GM19468 (cell line): ENCODE measurements at regions not wholly inside any gene's neighbourhood (a gene's known extent, or its start where the extent isn't known, plus 50 kb on each side); places are given as distances from the start of the nearest gene placed in this dataset.

Experiments
- ATAC-seq: cut with Tn5 transposase; IDR thresholded peaks from one replicate; pipeline ENCODE4 v1.9.1; 2021; ENCODE audit warnings: mild to moderate bottlenecking, moderate library complexity, moderate number of reproducible peaks; ENCODE audit not compliant: unreplicated experiment; ENCODE audit errors: extremely low read depth

- ATAC-seq = no peak
Measured at GRCh38 chr10:130862626-130863025, 448.9 kb downstream of the TCERG1L start.

GRCh38 chr10:130863044-130863443 is 448.5 kb downstream of the TCERG1L start:
- no peak for ATAC-seq

DNA sequence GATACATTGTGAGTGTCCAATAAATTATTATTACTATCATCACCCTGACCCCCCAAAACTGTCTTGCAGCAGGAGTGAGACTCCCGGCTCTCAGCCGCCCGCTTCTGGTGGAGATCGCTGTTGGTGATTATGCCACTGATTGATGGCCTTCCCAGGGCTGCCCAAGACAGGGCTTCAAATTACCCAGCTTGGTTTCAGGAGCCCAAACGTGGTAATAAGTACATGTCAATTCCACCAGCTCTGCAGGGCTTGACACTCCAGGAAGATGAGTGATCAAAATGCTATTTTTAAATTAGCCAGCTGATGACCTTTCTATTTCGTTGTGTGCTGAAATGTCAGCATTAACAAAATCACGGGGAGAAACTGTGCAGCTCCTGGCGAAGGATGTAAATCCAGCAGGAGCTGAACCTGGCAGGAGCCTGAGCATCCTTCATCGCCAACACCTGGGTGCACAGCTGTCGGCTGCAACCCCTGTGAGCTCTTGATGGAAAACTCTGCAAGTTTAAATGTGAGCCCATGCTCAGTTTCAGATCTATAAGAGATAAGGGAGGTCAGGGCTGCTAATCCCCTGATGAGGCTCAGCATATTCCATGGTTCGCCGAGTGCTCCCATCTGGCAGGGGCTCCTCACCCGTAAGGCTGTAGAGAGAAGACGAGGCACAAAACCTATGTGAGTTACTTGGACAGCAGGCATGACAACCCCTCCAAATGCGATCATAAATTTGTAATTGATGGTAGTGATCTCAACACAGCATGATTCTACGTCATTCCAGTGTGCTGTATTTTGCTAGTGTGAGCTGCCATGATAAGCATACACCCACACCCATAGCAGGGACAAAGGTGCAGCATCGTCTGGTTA is 446.3 kb downstream of the TCERG1L start:
- no peak for ATAC-seq

- ATAC-seq = no peak
Measured at GRCh38 chr10:130866857-130867256, 444.7 kb downstream of the TCERG1L start.

DNA sequence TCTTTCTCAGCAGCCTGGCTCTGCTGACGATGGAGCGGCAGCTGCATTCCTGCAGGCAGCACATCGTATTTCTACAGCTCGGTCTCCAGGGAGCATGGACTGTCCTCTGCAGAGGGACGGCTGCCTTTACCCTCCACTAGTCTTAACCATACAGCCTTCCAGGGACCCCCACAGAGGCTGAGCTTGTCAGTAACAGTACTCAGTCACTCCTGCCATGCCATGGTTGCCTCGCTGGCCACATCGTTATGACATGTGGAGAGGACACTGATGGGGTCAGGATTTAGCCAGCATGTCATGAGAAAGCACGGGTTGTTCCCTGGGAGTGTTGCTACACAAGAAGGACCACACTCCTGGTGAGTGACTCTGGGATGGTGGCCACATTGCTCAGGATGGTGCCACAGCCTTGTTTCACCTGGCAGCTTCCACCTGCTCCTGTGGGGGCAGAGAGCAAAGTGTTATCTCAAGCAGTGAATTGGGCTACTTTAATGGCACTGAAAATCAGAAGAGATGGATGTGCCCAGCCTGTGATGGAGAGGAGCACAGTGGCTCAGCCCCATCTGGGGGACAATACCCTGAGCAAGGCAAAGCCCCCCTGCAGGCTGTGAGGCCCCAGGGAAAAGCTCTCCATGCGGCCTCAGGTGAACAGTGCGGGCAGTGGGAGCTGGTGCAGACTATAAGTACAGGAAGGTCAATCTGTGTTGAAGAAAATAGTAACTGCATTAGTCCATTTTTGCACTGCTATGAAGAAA is 443.9 kb downstream of the TCERG1L start:
- ATAC-seq = no peak

- no peak for ATAC-seq
Measured at GRCh38 chr10:130869179-130869841, 442.2 kb downstream of the TCERG1L start.

- no peak for ATAC-seq
Measured at GRCh38 chr10:130871406-130871805, 440.1 kb downstream of the TCERG1L start.

DNA sequence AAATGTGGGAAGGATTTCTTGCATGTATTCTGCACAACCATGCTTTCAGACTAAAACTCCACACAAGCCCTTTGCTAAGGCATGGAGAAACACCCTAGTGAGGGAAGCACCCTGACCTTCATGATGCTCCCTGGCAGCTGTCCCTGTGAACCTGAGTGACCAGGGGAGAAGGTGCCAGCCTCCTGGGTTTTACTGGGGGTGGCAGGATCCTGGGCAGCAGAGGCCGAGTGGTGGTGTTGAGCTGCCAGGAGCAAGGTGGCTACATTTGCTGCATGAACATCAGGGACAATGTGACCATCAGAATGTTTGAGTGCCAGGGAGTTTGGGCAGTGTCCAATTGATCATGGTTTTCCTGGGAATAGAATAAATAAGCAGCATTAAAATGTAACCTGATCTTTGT is 437.9 kb downstream of the TCERG1L start:
- no peak for ATAC-seq

DNA sequence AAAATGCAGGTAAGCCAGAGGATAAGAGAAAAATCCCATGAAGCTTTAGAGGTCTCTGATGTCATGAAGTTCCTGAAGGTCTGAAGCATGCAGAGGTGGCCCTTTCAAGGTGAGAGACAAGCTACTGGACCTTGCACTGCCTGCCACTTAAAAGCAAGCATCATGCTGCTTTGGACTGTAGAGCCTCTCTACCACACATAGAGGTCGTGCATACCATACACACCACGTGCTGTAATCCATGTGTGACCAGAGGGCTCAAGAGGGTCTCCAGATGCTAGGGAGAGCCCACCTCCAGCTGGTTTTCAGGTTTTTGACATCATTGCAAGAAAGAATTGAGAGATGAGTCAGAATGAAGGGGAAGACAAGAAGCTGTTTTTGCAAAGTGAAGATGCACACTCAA is 436.4 kb downstream of the TCERG1L start:
- ATAC-seq = no peak

- ATAC-seq = no peak
Measured at GRCh38 chr10:130875897-130876472, 435.5 kb downstream of the TCERG1L start.

GRCh38 chr10:130877126-130877525 is 434.4 kb downstream of the TCERG1L start:
- no peak for ATAC-seq

GRCh38 chr10:130878131-130878530 is 433.4 kb downstream of the TCERG1L start:
- ATAC-seq = no peak

DNA sequence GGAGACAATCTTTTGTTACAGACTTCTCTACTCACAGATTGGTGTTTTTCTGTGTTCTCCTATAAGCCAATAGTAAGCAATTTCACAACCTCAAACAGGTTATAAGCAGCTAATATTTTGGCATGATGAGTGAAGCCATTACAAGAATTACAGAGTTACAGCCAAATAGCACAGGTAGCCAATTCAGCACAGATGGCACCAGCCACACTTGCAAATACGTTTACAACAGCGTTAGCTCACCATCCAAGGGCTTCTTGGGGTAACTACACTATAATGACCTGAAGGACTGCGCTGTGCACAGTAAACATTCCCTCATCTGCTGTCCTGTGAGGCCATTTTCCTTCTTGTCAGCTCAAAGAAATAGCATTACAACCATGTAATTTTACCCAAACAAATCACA is 428.6 kb downstream of the TCERG1L start:
- ATAC-seq = no peak

- no peak for ATAC-seq
Measured at GRCh38 chr10:130884456-130884855, 427.1 kb downstream of the TCERG1L start.

DNA sequence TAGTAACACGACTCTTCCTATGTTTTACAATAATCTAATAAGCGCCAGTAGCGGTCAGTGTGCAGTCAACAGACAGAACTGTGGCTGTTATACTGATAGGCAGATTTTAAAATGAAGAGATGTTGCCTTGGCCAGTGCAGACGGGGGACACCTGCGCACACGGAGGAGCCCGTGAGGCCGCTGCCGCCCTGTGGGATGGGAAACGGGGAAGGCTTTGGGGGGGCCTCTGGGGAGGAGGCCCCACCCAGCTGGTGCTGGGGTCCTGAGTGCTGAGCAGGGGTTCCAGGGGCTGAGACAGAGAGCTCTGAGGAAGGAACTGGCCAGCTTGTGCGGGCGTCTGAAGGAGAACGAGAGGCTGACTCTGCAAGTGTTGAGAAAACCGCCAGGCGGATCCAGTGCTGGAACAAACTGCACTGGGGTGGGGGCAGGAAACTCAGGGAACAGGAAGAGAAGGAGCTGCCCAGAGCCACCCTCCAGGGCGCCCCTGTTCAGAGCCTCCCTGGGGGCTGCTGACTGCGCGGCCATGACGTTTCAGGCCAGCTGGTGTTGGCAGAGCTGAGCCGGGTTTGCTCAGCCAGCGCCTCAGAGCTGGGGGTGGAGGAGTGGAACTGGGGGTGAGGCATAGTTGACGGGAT is 426.4 kb downstream of the TCERG1L start:
- no peak for ATAC-seq

- no peak for ATAC-seq
Measured at GRCh38 chr10:130887170-130887569, 424.4 kb downstream of the TCERG1L start.

DNA sequence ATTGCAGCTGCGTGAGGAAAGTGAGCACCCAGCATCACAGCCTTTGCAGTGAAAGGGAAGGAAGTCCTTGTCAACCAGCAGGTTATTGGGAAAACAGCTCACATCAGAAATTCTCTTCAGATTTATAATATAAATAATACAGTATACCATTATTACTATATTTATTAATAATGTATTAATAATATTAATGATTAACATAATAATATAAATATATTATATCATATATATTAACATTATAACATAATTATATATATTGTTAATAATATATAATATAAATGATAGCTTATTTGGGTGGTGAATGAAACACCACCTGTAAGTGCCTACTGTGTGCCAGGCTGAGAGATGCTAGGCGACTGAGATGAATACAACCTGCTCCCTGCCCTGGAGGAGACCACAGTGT is 423.0 kb downstream of the TCERG1L start:
- ATAC-seq = no peak

DNA sequence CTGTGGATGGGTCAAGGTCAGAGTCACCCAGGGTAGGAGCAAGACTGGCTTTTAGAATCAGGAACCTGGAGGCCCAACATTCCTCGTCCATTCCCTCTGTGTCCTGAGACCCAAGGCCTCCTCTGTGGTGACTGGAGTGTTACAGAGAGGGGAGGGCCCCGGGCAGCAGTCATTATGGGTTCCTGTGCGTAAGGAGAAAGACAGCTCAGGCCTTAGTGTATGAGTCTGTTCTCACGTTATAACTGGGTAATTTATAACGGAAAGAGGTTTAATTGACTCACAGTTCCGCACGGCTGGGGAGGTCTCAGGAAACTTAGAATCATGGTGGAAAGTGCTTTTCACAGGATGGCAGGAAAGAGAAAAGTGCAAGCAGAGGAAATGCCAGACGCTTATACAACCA is 422.3 kb downstream of the TCERG1L start:
- ATAC-seq = no peak

- ATAC-seq = no peak
Measured at GRCh38 chr10:130889780-130890179, 421.7 kb downstream of the TCERG1L start.

DNA sequence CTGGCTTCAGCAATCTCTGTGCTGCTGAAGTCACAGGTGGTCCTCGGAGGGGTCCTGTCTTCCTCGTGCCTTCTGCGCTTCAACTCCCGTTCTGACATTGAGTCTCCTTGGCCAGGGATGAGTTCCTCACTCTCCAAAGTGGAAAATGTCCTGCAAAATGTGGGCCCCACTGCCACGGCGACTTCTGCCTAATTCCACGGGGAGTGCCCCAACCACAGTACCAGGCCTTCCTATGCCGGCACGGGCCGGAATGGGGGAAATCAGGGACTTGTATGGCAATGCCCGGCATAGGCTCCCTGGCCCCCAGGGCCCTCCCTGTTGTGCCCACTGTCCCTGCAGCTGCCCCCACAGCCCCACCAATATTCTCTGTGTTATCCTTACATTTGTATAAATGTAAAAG is 420.5 kb downstream of the TCERG1L start:
- ATAC-seq = no peak
